Lower leg skin (tissue), 4 donors: ENCODE measurements at regions not wholly inside any gene's neighbourhood (a gene's known extent, or its start where the extent isn't known, plus 50 kb on each side); places are given as distances from the start of the nearest gene placed in this dataset.

Source experiments
- DNase-seq, 2 donors: peaks; one replicate each; pipeline ENCODE4 v3.0.0-alpha.2; 2019; ENCODE audit warnings: low spot score in 2 of 2
- H3K4me3 ChIP-seq: fragments of 200-600 bp; sonication (generic); 2 replicates; pipeline ENCODE4 v1.5.1; 2017; ENCODE audit warnings: mild to moderate bottlenecking, low read depth; ENCODE audit not compliant: poor library complexity, severe bottlenecking
- POLR2A ChIP-seq, 2 donors: fragments of 450-650 bp; IDR thresholded peaks; one replicate each; pipeline ENCODE4 v1.6.1; 2016 to 2017; ENCODE audit warnings: antibody characterized with exemption in 2 of 2, mild to moderate bottlenecking in 1 of 2, moderate library complexity in 1 of 2
- WGBS, 2 donors: methylation state at CpG; one replicate each; pipeline ENCODE4 v1.1.5; 2018; 5-methylcytosine and 5-hydroxymethylcytosine counted together
- intact Hi-C: fragments of 100-400 bp; cut with DNase I; formaldehyde crosslinking; loops from one replicate; pipeline ENCODE4 v1.15.0; 2023; ENCODE audit warnings: low total_unique reads
- TF ChIP-seq, protein P1 (sequence below), 3 donors: fragments of 450-650 bp; IDR thresholded peaks; one replicate each; pipeline ENCODE4 v1.5.1; 2016; ENCODE audit warnings: antibody characterized with exemption in 3 of 3, mild to moderate bottlenecking in 3 of 3, moderate library complexity in 2 of 3

- WGBS, 2 donors = 73 to 82% methylated on average over 2 of the region's 2 CpGs
Observed at GRCh38 chrX:42538405-42538804, 239.6 kb downstream of the PPP1R2C start.

GRCh38 chrX:42536286-42536685, 241.7 kb downstream of the PPP1R2C start:
- TF ChIP-seq POLR2A (IDR thresholded peaks at IDR 0.05) = no peak
- TF ChIP-seq, protein P1, sequence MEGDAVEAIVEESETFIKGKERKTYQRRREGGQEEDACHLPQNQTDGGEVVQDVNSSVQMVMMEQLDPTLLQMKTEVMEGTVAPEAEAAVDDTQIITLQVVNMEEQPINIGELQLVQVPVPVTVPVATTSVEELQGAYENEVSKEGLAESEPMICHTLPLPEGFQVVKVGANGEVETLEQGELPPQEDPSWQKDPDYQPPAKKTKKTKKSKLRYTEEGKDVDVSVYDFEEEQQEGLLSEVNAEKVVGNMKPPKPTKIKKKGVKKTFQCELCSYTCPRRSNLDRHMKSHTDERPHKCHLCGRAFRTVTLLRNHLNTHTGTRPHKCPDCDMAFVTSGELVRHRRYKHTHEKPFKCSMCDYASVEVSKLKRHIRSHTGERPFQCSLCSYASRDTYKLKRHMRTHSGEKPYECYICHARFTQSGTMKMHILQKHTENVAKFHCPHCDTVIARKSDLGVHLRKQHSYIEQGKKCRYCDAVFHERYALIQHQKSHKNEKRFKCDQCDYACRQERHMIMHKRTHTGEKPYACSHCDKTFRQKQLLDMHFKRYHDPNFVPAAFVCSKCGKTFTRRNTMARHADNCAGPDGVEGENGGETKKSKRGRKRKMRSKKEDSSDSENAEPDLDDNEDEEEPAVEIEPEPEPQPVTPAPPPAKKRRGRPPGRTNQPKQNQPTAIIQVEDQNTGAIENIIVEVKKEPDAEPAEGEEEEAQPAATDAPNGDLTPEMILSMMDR (IDR thresholded peaks at IDR 0.05) = no peak

More at GRCh38 chrX:42538405-42538804, 239.6 kb downstream of the PPP1R2C start:
- TF ChIP-seq, protein P1 (IDR thresholded peaks at IDR 0.05) = no peak
- no peak for TF ChIP-seq POLR2A (IDR thresholded peaks at IDR 0.05)
- intact Hi-C loops = no loop called here
- DNase-seq = no peak
- H3K4me3 ChIP-seq = no peak overlapping the region

GRCh38 chrX:42535233-42535632, 242.7 kb downstream of the PPP1R2C start:
- DNase-seq = no peak
- 75 to 88% methylated on average over 2 of the region's 2 CpGs for WGBS, 2 donors
- H3K4me3 ChIP-seq = no peak overlapping the region
- intact Hi-C loops = no loop called here
- TF ChIP-seq POLR2A (IDR thresholded peaks at IDR 0.05) = no peak
- TF ChIP-seq, protein P1 (IDR thresholded peaks at IDR 0.05) = no peak

More at GRCh38 chrX:42536286-42536685, 241.7 kb downstream of the PPP1R2C start:
- intact Hi-C loops = no loop called here
- no peak for DNase-seq
- 57 to 59% methylated on average over 3 of the region's 3 CpGs for WGBS, 2 donors
- H3K4me3 ChIP-seq = no peak overlapping the region

GRCh38 chrX:42533761-42534160, 244.2 kb downstream of the PPP1R2C start:
- intact Hi-C loops = no loop called here

DNA sequence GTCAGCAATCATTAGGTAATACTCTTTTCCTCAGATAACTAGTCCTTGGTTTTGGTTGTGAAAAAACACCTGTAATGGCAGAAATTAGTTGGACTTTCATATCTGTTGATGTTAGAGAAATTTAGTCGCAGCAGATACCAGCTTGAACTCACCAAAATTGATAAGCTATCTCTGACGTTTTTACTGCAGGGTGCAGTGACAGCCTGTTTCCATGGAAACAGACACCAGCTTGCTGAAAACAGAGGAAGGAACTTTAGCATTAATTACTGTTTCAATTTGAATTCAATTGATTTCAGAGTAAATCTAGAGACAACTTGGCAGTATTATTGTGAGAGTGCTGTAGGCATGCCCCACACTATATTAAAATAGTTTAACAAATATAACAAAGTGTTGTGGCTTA, 246.5 kb downstream of the PPP1R2C start:
- intact Hi-C loops = no loop called here
- H3K4me3 ChIP-seq = no peak overlapping the region
- TF ChIP-seq, protein P1 (IDR thresholded peaks at IDR 0.05) = no peak
- TF ChIP-seq POLR2A (IDR thresholded peaks at IDR 0.05) = no peak
- WGBS, 2 donors = 38 to 54% methylated on average over 2 of the region's 2 CpGs
- no peak for DNase-seq

More at GRCh38 chrX:42533761-42534160, 244.2 kb downstream of the PPP1R2C start:
- WGBS, 2 donors = 72 to 86% methylated on average over 2 of the region's 2 CpGs
- no peak for DNase-seq
- H3K4me3 ChIP-seq = no peak overlapping the region
- TF ChIP-seq POLR2A (IDR thresholded peaks at IDR 0.05) = no peak
- TF ChIP-seq, protein P1 (IDR thresholded peaks at IDR 0.05) = no peak

- 50 to 54% methylated on average over 1 of the region's 1 CpG for WGBS, 2 donors
- DNase-seq = no peak
- TF ChIP-seq POLR2A (IDR thresholded peaks at IDR 0.05) = no peak
- TF ChIP-seq, protein P1 (IDR thresholded peaks at IDR 0.05) = no peak
- intact Hi-C loops = no loop called here
- no peak overlapping the region for H3K4me3 ChIP-seq
Observed at GRCh38 chrX:42530027-42530426, 247.9 kb downstream of the PPP1R2C start.
